ENCODE measurements at regions not wholly inside any gene's neighbourhood (a gene's known extent, or its start where the extent isn't known, plus 50 kb on each side); places are given as distances from the start of the nearest gene placed in this dataset.

DNA sequence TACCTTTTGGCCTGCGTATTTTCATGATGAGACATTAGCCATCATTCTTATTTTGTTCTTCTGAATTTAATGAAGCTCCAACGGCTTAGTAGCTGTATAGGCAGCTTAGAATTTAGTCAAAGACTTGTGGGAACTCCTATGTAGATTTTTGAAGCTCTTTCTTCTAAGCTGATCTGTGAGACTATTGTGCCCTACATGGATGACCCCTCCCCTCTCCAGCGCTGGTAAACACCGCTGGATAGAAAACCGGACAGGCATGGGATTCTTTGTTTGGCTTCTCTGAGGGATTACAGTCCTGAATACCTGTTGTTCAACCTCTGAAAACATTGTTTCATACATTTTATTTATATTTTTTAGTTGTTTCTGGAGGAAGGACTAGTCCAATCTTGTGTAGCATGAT lies 1353.4 kb downstream of the GRIK2 start:
- no peak for TF ChIP-seq POLR2A (IDR thresholded peaks at IDR 0.05; ENCODE audit: low read length)
- TF ChIP-seq GATA1 (IDR thresholded peaks at IDR 0.05; ENCODE audit: low read depth, low read length), result no peak
